ENCODE measurements at regions not wholly inside any gene's neighbourhood (a gene's known extent, or its start where the extent isn't known, plus 50 kb on each side); places are given as distances from the start of the nearest gene placed in this dataset.
"Not testable (repeated sequence)": the region's sequence is repeated elsewhere in the genome, so short reads cannot be mapped to it uniquely, and the experiment has no call there.

DNA sequence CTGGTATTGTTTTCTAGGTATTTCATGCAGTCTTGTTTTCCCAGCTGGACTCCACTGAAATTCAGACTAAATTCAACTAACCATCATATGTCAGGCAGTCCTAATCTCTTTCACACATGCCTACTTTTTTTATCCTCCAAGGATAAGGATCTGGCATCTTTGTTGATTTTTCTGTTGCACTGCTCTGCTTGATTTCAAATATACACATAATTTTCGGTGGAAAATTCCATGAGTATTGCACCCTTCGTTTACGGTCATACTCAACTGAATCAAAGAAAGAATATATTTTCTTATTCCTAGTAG is 64.8 kb upstream of the UNC93A start:
- DNase-seq (ENCODE audit: low spot score), result no peak
- TF ChIP-seq, protein P1, sequence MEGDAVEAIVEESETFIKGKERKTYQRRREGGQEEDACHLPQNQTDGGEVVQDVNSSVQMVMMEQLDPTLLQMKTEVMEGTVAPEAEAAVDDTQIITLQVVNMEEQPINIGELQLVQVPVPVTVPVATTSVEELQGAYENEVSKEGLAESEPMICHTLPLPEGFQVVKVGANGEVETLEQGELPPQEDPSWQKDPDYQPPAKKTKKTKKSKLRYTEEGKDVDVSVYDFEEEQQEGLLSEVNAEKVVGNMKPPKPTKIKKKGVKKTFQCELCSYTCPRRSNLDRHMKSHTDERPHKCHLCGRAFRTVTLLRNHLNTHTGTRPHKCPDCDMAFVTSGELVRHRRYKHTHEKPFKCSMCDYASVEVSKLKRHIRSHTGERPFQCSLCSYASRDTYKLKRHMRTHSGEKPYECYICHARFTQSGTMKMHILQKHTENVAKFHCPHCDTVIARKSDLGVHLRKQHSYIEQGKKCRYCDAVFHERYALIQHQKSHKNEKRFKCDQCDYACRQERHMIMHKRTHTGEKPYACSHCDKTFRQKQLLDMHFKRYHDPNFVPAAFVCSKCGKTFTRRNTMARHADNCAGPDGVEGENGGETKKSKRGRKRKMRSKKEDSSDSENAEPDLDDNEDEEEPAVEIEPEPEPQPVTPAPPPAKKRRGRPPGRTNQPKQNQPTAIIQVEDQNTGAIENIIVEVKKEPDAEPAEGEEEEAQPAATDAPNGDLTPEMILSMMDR (IDR thresholded peaks at IDR 0.05; ENCODE audit: borderline replicate concordance, control extremely low read depth, extremely low read depth, insufficient read depth, missing control alignments), result no peak
- in situ Hi-C loops (cut with MboI; ENCODE audit: low sequenced_read_pairs, unreplicated experiment), result no loop called here

DNA sequence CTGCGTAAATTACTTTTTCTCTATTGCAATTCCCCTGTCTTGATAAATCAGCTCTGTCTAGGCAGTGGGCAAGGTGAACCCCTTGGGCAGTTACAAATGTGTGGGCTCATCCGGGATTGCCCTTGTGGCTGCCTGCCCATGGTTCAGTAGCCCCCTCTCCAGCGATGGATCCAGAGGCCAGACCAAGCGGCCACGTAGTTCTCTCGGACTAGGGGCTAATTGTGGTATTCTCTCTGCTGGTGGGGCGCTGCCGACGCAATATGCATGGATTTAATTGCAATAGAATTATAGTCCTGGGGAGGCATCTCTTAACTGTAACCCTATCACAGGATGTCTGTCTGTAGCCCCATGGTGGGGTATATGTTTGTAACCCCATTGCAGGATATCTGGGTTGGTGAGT is 64.3 kb upstream of the UNC93A start:
- TF ChIP-seq, protein P1 (IDR thresholded peaks at IDR 0.05; ENCODE audit: borderline replicate concordance, control extremely low read depth, extremely low read depth, insufficient read depth, missing control alignments), result no peak
- DNase-seq (ENCODE audit: low spot score), result no peak
- in situ Hi-C loops (cut with MboI; ENCODE audit: low sequenced_read_pairs, unreplicated experiment), result no loop called here

DNA sequence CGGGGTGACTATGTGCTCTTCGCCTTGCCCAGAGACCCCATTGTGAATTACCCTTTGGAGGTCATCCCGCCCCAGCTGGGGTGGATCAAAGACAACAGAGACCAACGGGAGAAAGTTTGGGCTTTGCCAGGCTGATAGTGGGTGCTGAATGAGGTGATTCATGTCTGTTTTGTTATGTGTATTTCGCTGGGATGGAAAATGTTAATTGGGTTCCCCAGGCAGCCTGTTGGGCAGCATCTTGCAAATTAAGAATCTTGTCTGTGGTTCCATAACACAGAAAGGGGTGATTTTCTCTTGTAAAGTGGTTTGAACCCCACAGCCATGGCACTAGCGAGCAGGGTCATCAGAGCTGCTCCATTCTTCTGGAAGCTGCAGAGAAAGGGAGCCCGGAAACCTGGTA is 63.1 kb upstream of the UNC93A start:
- DNase-seq (ENCODE audit: low spot score), result no peak
- TF ChIP-seq, protein P1 (IDR thresholded peaks at IDR 0.05; ENCODE audit: borderline replicate concordance, control extremely low read depth, extremely low read depth, insufficient read depth, missing control alignments), result no peak
- in situ Hi-C loops (cut with MboI; ENCODE audit: low sequenced_read_pairs, unreplicated experiment), result no loop called here

DNA sequence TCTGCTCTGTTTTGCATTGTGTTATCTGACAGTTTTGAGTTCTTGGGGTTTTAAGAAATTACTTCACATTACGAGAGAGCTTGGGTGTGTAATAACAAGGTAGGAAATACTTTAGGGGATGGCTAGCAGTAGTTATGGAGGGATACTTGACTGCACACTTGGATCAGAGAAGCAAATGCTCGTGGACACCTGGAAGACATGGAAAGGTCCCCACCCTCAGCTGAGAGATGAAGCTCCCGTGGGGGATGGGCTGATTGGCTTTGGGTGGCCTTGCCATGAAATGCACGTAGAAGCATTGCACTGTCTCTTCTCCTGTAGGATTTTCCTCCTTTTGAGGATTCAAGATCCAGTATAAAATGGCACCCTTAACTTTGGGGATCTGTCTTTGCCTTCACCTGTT is 61.5 kb upstream of the UNC93A start:
- TF ChIP-seq, protein P1 (IDR thresholded peaks at IDR 0.05; ENCODE audit: borderline replicate concordance, control extremely low read depth, extremely low read depth, insufficient read depth, missing control alignments), result no peak
- no peak for DNase-seq (ENCODE audit: low spot score)
- in situ Hi-C loops (cut with MboI; ENCODE audit: low sequenced_read_pairs, unreplicated experiment), result no loop called here

DNA sequence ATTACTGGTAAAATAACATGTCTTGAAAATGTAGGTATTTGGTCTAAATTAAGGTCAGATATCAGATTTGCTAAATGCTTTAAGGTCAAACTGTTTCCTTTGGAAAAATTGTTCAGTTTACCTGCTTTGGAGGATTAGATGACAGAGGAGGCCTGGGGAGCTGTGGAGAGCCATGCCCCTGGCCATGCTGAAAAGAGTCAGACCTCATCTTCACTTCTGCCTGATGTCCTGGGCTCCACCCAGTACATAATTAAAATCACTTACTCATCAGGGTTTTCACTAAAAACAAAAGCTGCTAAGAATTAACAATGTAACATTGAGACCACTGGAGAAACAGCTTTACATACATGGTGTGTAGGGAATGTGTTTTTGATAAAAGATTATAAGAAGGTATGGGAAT is 60.8 kb upstream of the UNC93A start:
- in situ Hi-C loops (cut with MboI; ENCODE audit: low sequenced_read_pairs, unreplicated experiment), result no loop called here

DNA sequence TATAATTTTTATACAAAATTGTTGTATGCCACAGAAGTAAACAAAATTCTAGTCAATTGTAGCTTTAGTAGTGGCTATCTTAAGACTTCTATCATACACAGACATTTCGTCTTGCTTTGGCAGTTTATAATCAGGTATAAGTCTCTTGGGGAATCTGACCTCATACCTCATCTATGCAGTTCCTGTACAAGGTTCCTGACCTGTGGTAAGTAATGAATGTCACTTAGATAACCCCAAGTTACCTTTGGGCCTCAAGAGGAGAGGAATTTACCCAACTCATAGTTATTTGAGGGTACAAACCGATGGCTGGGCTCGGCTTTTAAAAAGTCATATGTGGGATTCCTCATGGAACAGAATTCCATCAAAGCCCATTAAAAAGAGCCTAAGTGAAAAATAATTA is 58.8 kb upstream of the UNC93A start:
- in situ Hi-C loops (cut with MboI; ENCODE audit: low sequenced_read_pairs, unreplicated experiment), result no loop called here
- DNase-seq (ENCODE audit: low spot score), result no peak
- TF ChIP-seq, protein P1 (IDR thresholded peaks at IDR 0.05; ENCODE audit: borderline replicate concordance, control extremely low read depth, extremely low read depth, insufficient read depth, missing control alignments), result no peak

More for the DNA sequence above, 60.8 kb upstream of the UNC93A start:
- no peak for DNase-seq (ENCODE audit: low spot score)
- TF ChIP-seq, protein P1 (IDR thresholded peaks at IDR 0.05; ENCODE audit: borderline replicate concordance, control extremely low read depth, extremely low read depth, insufficient read depth, missing control alignments), result no peak

DNA sequence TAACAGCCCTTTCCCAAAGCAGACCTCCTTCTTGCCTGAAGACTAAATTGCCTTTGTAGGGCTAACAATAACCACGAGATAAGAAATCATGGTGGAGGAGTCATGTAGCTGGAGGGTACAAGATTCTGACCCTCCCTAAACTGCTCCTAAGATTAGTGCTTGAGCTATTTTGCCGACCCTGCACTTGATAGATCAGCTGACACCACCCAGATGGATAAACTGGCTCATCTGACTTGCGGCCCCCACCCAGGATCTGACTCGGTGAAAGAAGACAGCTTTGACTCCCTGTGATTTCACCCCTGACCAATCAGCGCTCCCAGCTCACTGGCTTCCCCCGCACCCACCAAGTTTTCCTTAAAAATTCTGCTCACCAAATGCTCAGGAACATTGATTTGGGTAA is 57.6 kb upstream of the UNC93A start:
- DNase-seq (ENCODE audit: low spot score), result no peak
- TF ChIP-seq, protein P1 (IDR thresholded peaks at IDR 0.05; ENCODE audit: borderline replicate concordance, control extremely low read depth, extremely low read depth, insufficient read depth, missing control alignments), result no peak
- in situ Hi-C loops (cut with MboI; ENCODE audit: low sequenced_read_pairs, unreplicated experiment), result no loop called here

DNA sequence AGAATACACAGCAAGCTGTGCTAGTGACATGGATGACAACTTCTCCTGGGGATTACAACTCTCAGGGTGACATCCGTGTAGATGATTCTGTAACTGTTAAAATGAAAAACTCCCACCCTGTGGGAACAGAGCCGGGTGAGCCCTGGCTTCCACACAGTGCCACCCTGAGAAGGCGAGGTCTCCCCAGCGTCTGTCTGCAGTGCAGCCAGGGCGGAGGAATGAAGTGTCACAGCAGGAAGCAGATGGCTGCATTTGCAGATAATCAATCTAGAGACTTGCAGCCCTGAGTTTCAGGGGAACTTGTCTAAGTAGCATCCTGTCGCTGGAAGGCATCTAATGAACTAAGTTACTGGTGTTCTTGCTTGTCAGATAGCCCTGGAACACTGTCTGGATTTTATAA is 56.5 kb upstream of the UNC93A start:
- in situ Hi-C loops (cut with MboI; ENCODE audit: low sequenced_read_pairs, unreplicated experiment); DNase-seq (ENCODE audit: low spot score): not testable (repeated sequence)
